Right lobe of liver (tissue), 4 donors: ENCODE measurements at regions not wholly inside any gene's neighbourhood (a gene's known extent, or its start where the extent isn't known, plus 50 kb on each side); places are given as distances from the start of the nearest gene placed in this dataset.

ENCODE experiments used
- CTCF ChIP-seq, 4 donors: fragments of 200-600 bp in 3 of 4; fragments of 450-650 bp in 1 of 4; IDR thresholded peaks; one replicate each; pipeline versions ENCODE4 v1.5.1 to v1.8.0; 2016 to 2022; ENCODE audit warnings: antibody characterized with exemption in 4 of 4, mild to moderate bottlenecking in 2 of 4
- POLR2A ChIP-seq: fragments of 450-650 bp; IDR thresholded peaks from one replicate; pipeline ENCODE4 v1.6.1; 2017; ENCODE audit warnings: antibody characterized with exemption, mild to moderate bottlenecking
- donor health status: DM: no; HTN: no; CAD: no.
- donor health status: DM: no; HTN: no; CAD: no.
- donor health status: DM: no; HTN: yes; CAD: no.

- TF ChIP-seq POLR2A: no peak
- no peak for TF ChIP-seq CTCF (IDR thresholded peaks at IDR 0.05)
Observed at GRCh38 chr1:30284226-30284625, 439.2 kb downstream of the MATN1 start.
